GM21825 (cell line): ENCODE measurements at regions not wholly inside any gene's neighbourhood (a gene's known extent, or its start where the extent isn't known, plus 50 kb on each side); places are given as distances from the start of the nearest gene placed in this dataset.

Source experiments
- ATAC-seq: cut with Tn5 transposase; IDR thresholded peaks from one replicate; pipeline ENCODE4 v1.9.1; 2021; ENCODE audit warnings: mild to moderate bottlenecking, moderate library complexity; ENCODE audit not compliant: unreplicated experiment

DNA sequence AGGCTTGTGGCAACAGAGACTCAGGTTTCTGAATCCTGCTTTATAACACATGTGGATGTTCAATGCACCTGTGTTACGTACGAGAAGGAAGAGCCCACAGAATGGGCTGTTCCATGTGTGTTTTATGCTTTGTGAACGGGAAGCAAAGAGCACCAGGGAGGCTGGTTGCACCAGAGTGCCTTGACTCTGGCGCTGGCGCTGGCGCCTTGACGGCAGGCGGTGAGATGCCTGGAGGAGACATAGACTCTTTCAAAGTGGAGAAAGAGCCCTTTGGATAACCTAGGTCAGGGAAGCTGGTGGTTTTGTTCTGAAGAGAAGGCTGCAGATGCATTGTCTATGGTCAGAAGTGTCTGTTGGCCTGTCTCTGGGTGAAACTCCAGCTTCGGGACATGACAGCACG lies 80.2 kb upstream of the APCDD1 start:
- no peak for ATAC-seq

DNA sequence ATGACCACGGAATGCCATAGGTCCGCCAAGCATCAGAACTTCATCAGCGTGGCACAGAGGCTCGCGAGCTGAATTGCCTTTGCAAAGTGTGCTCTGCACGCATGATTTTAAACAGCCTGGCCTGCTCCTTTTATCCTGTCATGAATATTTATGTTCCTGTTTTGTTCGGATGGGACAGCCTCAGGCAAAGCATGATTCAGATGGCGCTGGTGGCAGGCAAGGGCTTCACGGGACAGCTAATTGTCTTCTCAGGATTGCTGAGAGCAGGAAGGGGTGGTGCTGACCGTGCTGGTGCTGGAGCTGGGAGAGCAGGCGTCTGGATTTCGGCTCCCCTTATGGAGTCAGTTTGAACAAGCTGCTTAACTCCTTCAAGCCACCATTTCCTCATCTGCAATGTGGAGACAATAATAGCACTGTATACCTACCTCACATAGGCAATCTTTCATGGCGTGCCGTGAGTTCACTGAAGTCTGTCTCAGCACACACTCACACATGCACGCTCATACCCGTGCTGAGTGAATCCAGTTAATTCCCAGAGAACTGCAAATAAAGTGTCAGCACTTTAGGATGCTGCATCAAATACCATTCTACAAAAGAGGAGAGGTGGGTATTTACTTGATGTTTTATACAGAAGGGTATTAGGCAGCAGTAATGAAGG lies 79.7 kb upstream of the APCDD1 start:
- ATAC-seq, result no peak

- ATAC-seq, result no peak
These were observed 77.7 kb upstream of the APCDD1 start for GRCh38 chr18:10376731-10377130.

DNA sequence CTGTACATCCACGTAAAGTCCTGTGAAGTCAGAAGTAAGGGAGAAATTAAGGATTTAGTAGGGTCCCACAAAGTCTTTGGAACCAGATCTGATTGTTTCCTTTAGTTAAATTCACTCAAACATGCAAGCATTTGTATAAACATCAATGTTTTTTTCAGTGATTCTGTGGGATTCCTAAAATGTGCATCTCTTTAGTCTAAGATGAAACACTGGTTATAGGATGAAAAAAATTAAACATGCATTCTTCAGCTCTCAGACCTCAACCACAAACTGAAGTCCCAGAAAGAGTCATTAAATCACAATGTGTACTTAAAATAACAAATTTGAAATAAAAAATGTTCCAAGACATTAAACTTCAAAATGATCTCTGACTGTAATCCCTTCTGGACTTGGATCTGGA lies 76.5 kb upstream of the APCDD1 start:
- ATAC-seq, result no peak

GRCh38 chr18:10378688-10379420 lies 75.6 kb upstream of the APCDD1 start:
- ATAC-seq, result no peak

DNA sequence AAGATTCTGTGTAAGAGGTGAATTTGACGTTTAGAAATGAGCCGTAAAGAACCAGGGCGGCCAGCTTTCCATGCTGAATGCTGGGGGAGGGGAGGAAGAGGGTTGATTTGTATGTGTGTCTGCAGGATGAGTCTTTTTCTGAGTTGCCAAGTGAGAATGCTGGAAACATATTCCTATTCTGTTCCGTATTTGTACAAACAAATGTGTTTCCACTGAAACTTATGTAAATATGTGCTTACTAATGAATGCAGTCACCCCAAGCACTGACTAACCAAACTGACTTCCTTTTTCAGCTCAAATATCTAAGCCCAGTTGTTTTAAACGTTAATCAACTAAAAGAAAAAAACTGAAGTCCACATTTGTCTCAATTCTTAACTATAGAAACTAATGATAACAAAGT lies 74.9 kb upstream of the APCDD1 start:
- ATAC-seq, result no peak

- no peak for ATAC-seq
These were observed 72.9 kb upstream of the APCDD1 start for GRCh38 chr18:10381516-10381915.

GRCh38 chr18:10381951-10382350 lies 72.5 kb upstream of the APCDD1 start:
- no peak for ATAC-seq

DNA sequence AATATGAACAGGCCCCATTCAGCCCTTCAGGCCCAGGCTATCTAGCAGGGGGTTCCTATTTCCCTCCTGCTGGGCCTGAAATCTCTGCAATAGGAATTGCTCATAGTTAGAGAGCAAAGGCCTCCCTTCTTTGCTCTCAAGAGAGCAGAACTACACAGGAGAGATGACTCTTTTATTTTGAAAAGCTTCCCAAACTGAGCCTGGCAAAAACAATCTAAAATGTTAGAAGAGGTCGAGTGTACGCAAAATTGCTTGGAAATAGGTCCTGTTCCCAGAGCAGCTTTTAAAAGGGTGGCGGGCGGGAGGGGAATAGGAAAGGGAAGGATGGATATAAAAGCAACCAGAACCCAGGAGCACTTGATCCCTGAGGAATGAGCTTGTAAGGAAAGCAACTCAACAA lies 68.4 kb upstream of the APCDD1 start:
- ATAC-seq, result no peak

GRCh38 chr18:10386956-10387355 lies 67.5 kb upstream of the APCDD1 start:
- no peak for ATAC-seq

GRCh38 chr18:10387399-10387798 lies 67.0 kb upstream of the APCDD1 start:
- no peak for ATAC-seq

- ATAC-seq, result no peak
These were observed 66.1 kb upstream of the APCDD1 start for GRCh38 chr18:10388373-10388772.

GRCh38 chr18:10391506-10391905 lies 62.9 kb upstream of the APCDD1 start:
- peak; percentile 83 for ATAC-seq

DNA sequence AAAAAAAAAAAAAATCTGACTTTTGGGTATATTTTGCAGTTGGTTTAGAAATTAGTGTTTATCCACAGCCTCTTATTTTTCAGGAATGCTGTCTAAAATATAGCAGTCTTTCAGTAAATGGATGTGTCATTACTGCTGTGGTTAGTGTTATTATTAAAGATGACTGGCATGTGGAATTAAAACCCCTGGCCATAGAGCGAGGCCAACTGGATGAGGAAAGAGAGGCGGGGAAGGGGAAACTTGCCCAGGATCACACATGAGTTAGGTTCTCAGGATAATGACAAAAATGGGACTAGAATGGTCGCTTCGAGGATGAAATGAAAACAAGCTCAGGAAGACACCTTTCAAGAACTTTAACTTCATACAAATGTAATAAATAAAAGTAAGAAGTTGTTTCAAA lies 57.4 kb upstream of the APCDD1 start:
- ATAC-seq, result no peak

DNA sequence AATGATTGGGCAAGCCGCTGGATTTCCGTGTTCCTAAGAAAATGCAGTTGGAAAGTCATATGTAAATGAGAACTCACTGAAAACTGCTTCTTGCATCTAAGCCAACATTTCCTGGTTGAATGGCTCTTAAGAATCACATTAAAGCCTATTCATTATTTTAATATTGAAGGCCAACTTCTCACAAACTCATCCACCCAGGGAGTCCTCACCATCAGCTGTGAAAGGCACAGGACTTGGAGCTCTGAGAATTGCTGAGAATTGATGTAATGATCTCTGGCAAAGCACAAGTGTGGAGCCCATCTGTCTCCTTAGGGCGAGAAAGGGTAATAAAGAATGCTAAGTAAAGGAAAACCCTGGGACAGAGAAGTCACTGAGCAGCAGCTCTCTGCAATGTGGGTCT lies 55.9 kb upstream of the APCDD1 start:
- ATAC-seq, result no peak

DNA sequence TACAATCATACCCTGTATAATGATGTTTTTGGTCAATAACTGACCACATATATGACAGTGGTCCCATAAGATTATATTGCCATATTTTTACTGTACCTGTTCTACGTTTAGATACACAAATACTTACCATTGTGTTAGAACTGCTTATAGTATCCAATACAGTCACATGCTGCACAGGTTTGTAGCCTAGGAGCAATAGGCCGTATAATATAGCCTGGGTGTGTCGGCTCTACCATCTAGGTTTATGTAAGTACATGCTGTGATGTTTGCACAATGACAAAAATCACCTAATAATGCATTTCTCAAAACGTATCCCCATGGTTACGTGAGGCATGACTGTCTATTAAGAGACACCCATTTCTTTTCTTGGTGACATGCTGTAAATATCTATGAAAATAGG lies 55.0 kb upstream of the APCDD1 start:
- no peak for ATAC-seq

DNA sequence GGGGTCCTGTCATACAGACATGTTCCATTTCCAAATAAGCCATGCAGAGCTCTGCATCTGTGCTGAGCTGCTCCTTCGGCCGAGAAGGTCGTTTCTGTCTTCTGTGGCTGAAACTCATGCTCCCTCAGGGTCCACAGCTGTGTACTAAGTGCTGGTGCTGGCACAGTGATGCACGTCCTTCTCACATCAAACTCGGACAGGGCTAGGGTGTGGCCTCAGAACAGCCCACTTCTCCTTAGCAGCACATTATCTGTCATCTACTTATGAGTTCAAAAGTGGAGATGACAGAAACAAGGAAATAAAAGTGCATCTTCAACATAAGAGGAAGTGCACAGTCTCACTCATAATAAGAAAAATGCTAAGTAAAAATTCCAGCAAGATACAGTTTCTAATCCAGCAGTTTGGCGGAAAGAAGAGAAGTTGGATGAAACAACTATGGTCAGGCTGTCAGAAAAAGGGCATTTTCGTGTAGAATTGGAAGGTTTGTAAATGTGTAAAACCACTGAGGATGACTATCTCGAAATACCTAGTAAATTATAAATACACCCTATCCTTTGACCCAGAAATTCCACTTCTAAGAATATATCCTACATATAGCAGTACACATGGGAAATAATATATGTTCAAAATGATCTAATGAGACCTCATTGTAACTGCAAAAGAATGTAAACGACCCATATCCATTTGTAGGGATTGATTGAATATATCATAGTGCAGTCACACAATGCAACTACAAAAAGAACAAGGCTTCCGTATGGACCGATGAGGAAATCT lies 53.7 kb upstream of the APCDD1 start:
- ATAC-seq, result no peak

DNA sequence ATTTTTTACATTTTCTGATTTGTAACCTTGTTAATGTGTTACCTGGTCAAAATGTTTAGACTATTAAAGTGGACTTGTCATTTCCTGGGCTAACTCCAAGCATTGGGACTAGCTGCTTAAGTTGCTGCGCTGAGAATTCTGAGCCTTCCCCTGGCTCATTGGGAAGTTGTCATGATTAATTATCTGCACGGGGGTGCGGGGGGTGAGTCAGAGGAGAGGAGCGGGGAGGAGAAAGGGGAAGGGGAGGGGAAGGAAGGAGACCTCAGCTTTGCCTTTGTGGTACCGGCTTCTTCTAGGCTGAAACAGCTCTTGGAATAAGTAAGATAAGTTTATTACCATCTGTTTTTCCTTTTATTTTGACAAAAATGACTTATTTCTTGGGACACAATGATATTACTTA lies 52.9 kb upstream of the APCDD1 start:
- ATAC-seq, result no peak

- no peak for ATAC-seq
These were observed 52.5 kb upstream of the APCDD1 start for GRCh38 chr18:10401930-10402329.

- no peak for ATAC-seq
These were observed 51.4 kb upstream of the APCDD1 start for GRCh38 chr18:10402871-10403559.

- ATAC-seq, result no peak
These were observed 50.7 kb upstream of the APCDD1 start for GRCh38 chr18:10403708-10404107.
